ENCODE measurements at regions not wholly inside any gene's neighbourhood (a gene's known extent, or its start where the extent isn't known, plus 50 kb on each side); places are given as distances from the start of the nearest gene placed in this dataset.

- H3K4me1 Mint-ChIP-seq = no peaks in the 10 kb centered on the region
- no peaks in the 10 kb centered on the region for H3K79me2 ChIP-seq (ENCODE audit: insufficient read depth, low read length)
- no peaks in the 10 kb centered on the region for H3K27me3 ChIP-seq (ENCODE audit: control insufficient read depth in 2 of 2, insufficient read depth in 2 of 2, low read length in 2 of 2)
- no peaks in the 10 kb centered on the region for H4K20me1 ChIP-seq (ENCODE audit: insufficient read depth, low read length)
- no peaks in the 10 kb centered on the region for H3K36me3 ChIP-seq (replicated peaks in 1 of 2; ENCODE audit: control insufficient read depth in 1 of 2, insufficient read depth in 2 of 2, low read length in 2 of 2)
- no peak overlapping the region for H2AFZ ChIP-seq (ENCODE audit: insufficient read depth, low read depth, low read length, poor library complexity, severe bottlenecking)
- H3K9me3 ChIP-seq (replicated peaks in 1 of 2; ENCODE audit: control insufficient read depth in 1 of 2, insufficient read depth in 1 of 2, low read length in 2 of 2) = peaks cover 6 to 7% of the 10 kb centered on the region in 2 donors
- H3K27ac ChIP-seq (ENCODE audit: low read depth in 1 of 2, low read length in 2 of 2) = no peak overlapping the region
- no peak overlapping the region for H3K4me3 ChIP-seq (replicated peaks in 1 of 3; ENCODE audit: low read depth in 2 of 3, low read length in 3 of 3)
- H3K27me3 Mint-ChIP-seq (ENCODE audit: low read depth in 3 of 3) = peaks cover 0 to 3% (median 0%) of the 10 kb centered on the region in 3 donors
- TF ChIP-seq, protein P1, sequence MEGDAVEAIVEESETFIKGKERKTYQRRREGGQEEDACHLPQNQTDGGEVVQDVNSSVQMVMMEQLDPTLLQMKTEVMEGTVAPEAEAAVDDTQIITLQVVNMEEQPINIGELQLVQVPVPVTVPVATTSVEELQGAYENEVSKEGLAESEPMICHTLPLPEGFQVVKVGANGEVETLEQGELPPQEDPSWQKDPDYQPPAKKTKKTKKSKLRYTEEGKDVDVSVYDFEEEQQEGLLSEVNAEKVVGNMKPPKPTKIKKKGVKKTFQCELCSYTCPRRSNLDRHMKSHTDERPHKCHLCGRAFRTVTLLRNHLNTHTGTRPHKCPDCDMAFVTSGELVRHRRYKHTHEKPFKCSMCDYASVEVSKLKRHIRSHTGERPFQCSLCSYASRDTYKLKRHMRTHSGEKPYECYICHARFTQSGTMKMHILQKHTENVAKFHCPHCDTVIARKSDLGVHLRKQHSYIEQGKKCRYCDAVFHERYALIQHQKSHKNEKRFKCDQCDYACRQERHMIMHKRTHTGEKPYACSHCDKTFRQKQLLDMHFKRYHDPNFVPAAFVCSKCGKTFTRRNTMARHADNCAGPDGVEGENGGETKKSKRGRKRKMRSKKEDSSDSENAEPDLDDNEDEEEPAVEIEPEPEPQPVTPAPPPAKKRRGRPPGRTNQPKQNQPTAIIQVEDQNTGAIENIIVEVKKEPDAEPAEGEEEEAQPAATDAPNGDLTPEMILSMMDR (IDR thresholded peaks at IDR 0.05) = no peak
- intact Hi-C loops (cut with micrococcal nuclease) = no loop called here
- no peak overlapping the region for H3K9ac ChIP-seq (ENCODE audit: insufficient read depth, low read length, poor library complexity, severe bottlenecking)
- no peak for DNase-seq
- no peak overlapping the region for H3K27ac Mint-ChIP-seq
- no peaks in the 10 kb centered on the region for H3K36me3 Mint-ChIP-seq
- H3K4me3 Mint-ChIP-seq = no peak overlapping the region
- peaks cover 0 to 15% (median 3%) of the 10 kb centered on the region in 7 donors for H3K9me3 Mint-ChIP-seq
- H3K4me1 ChIP-seq (ENCODE audit: control insufficient read depth in 1 of 2, insufficient read depth in 2 of 2, low read length in 2 of 2) = no peaks in the 10 kb centered on the region
- WGBS (ENCODE audit: insufficient coverage) = no CpG with 5 or more reads among the region's 2 CpGs
- no peak overlapping the region for H3K4me2 ChIP-seq (replicated peaks; ENCODE audit: extremely low read depth, low read length, poor library complexity, severe bottlenecking)
These were observed 98.5 kb upstream of the ADGRL2 start for GRCh38 chr1:81702079-81702715.

DNA sequence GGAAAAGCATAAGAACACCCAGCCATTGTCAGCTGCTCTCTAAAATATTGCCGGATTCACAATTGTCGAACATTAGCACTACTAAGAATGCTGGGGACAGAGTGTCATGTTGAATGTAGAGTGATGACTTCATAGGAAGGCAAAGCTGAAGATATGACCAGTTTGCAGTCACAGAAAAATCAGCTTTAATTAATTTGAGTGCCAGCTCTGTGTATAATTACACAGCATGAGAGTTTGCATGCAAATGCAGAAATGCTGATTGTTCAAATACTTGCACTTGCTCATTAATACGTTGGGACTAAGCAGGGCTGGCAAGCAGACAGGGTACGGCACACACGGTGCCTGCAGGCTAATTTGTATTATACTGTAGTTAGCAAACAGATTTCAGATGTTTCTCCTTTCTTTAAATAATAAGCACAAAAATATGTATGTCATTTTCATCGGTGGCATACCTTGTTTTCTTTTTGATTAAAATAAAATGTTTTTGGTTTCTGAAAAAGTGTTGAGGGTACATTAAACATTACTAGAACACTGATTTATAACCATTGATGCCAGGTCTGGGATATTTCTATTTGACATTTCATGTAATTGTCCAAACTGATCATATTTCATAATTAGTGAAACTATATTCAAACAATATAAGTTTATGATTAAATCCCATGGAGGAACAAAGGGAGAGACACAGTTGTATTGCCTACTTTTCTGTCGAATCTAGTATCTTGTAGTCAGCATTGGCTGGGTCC is 99.8 kb upstream of the ADGRL2 start:
- Histone ChIP-seq H3K27ac (ENCODE audit: low read depth in 1 of 2, low read length in 2 of 2) (no peak overlapping the region), H3K9me3 (replicated peaks in 1 of 2; ENCODE audit: control insufficient read depth in 1 of 2, insufficient read depth in 1 of 2, low read length in 2 of 2) (peaks cover 6% of the 10 kb centered on the region in 2 donors), H3K4me1 (ENCODE audit: control insufficient read depth in 1 of 2, insufficient read depth in 2 of 2, low read length in 2 of 2) (no peaks in the 10 kb centered on the region), H3K27me3 (ENCODE audit: control insufficient read depth in 2 of 2, insufficient read depth in 2 of 2, low read length in 2 of 2) (no peaks in the 10 kb centered on the region), H3K4me3 (replicated peaks in 1 of 3; ENCODE audit: low read depth in 2 of 3, low read length in 3 of 3) (no peak overlapping the region), H3K36me3 (replicated peaks in 1 of 2; ENCODE audit: control insufficient read depth in 1 of 2, insufficient read depth in 2 of 2, low read length in 2 of 2) (no peaks in the 10 kb centered on the region), H3K4me2 (replicated peaks; ENCODE audit: extremely low read depth, low read length, poor library complexity, severe bottlenecking) (no peak overlapping the region), H3K9ac (ENCODE audit: insufficient read depth, low read length, poor library complexity, severe bottlenecking) (no peak overlapping the region), H4K20me1 (ENCODE audit: insufficient read depth, low read length) (no peaks in the 10 kb centered on the region), H2AFZ (ENCODE audit: insufficient read depth, low read depth, low read length, poor library complexity, severe bottlenecking) (no peak overlapping the region), H3K79me2 (ENCODE audit: insufficient read depth, low read length) (no peaks in the 10 kb centered on the region)
- intact Hi-C loops (cut with micrococcal nuclease) = no loop called here
- Mint-ChIP-seq H3K36me3 (no peaks in the 10 kb centered on the region), H3K9me3 (peaks cover 0 to 15% (median 8%) of the 10 kb centered on the region in 7 donors), H3K4me1 (no peaks in the 10 kb centered on the region), H3K27ac (no peak overlapping the region), H3K27me3 (ENCODE audit: low read depth in 3 of 3) (peaks cover 0 to 3% (median 0%) of the 10 kb centered on the region in 3 donors), H3K4me3 (no peak overlapping the region)
- 100% methylated on average over 1 of the region's 7 CpGs for WGBS (ENCODE audit: insufficient coverage)
- DNase-seq = no peak
- TF ChIP-seq, protein P1 (IDR thresholded peaks at IDR 0.05) = no peak
